ENCODE measurements at regions not wholly inside any gene's neighbourhood (a gene's known extent, or its start where the extent isn't known, plus 50 kb on each side); places are given as distances from the start of the nearest gene placed in this dataset.

- POLR2A ChIA-PET, result no interaction called here
- Histone ChIP-seq H3K4me1 (no peaks in the 10 kb centered on the region), H3K4me3 (ENCODE audit: low read depth, low read length) (no peak overlapping the region), H3K36me3 (ENCODE audit: control insufficient read depth, insufficient read depth, low read length) (no peaks in the 10 kb centered on the region), H3K9me3 (no peaks in the 10 kb centered on the region), H3K27me3 (replicated peaks; ENCODE audit: control insufficient read depth, insufficient read depth, low read length) (no peaks in the 10 kb centered on the region)
- no TSS peak for BruUV-seq (replicated peaks)
- no peaks in the 10 kb centered on the region for H3K36me3 Mint-ChIP-seq (ENCODE audit: insufficient read depth, unreplicated experiment)
- no peaks in the 10 kb centered on the region for H3K9me3 Mint-ChIP-seq (ENCODE audit: unreplicated experiment)
- no peaks in the 10 kb centered on the region for H3K4me1 Mint-ChIP-seq (ENCODE audit: low read depth, unreplicated experiment)
- CTCF ChIA-PET, result no interaction called here
- intact Hi-C loops (cut with micrococcal nuclease; ENCODE audit: unreplicated experiment), result no loop called here
- H3K27ac Mint-ChIP-seq (ENCODE audit: unreplicated experiment), result no peak overlapping the region
- H3K4me3 Mint-ChIP-seq (ENCODE audit: unreplicated experiment), result no peak overlapping the region
- no peak for DNase-seq
- TF ChIP-seq CTCF (IDR thresholded peaks at IDR 0.05; ENCODE audit: insufficient read depth in 1 of 2, low read depth in 1 of 2, low read length in 1 of 2, severe bottlenecking in 1 of 2, unreplicated experiment in 1 of 2), result no peak
- H3K27me3 Mint-ChIP-seq (ENCODE audit: insufficient read depth, unreplicated experiment), result no peaks in the 10 kb centered on the region
These were observed 765.1 kb downstream of the KCNA4 start for GRCh38 chr11:29251738-29252137.

- Mint-ChIP-seq H3K4me3 (ENCODE audit: unreplicated experiment) (no peak overlapping the region), H3K36me3 (ENCODE audit: insufficient read depth, unreplicated experiment) (no peaks in the 10 kb centered on the region), H3K4me1 (ENCODE audit: low read depth, unreplicated experiment) (no peaks in the 10 kb centered on the region), H3K27me3 (ENCODE audit: insufficient read depth, unreplicated experiment) (no peaks in the 10 kb centered on the region), H3K9me3 (ENCODE audit: unreplicated experiment) (no peaks in the 10 kb centered on the region), H3K27ac (ENCODE audit: unreplicated experiment) (no peak overlapping the region)
- intact Hi-C loops (cut with micrococcal nuclease; ENCODE audit: unreplicated experiment), result no loop called here
- no TSS peak for BruUV-seq (replicated peaks)
- Histone ChIP-seq H3K9me3 (no peaks in the 10 kb centered on the region), H3K27me3 (replicated peaks; ENCODE audit: control insufficient read depth, insufficient read depth, low read length) (no peaks in the 10 kb centered on the region), H3K4me1 (no peaks in the 10 kb centered on the region), H3K36me3 (ENCODE audit: control insufficient read depth, insufficient read depth, low read length) (no peaks in the 10 kb centered on the region), H3K4me3 (ENCODE audit: low read depth, low read length) (no peak overlapping the region)
- DNase-seq, result no peak
- ChIA-PET POLR2A (no interaction called here), CTCF (no interaction called here)
- no peak for TF ChIP-seq CTCF (IDR thresholded peaks at IDR 0.05; ENCODE audit: insufficient read depth in 1 of 2, low read depth in 1 of 2, low read length in 1 of 2, severe bottlenecking in 1 of 2, unreplicated experiment in 1 of 2)
These were observed 767.1 kb downstream of the KCNA4 start for GRCh38 chr11:29249713-29250112.

GRCh38 chr11:29244355-29244754, 772.5 kb downstream of the KCNA4 start:
- H3K4me1 Mint-ChIP-seq (ENCODE audit: low read depth, unreplicated experiment), result no peaks in the 10 kb centered on the region
- BruUV-seq (replicated peaks), result no TSS peak
- intact Hi-C loops (cut with micrococcal nuclease; ENCODE audit: unreplicated experiment), result no loop called here
- no peak overlapping the region for H3K27ac Mint-ChIP-seq (ENCODE audit: unreplicated experiment)
- no peaks in the 10 kb centered on the region for H3K36me3 Mint-ChIP-seq (ENCODE audit: insufficient read depth, unreplicated experiment)
- no peak for DNase-seq
- Histone ChIP-seq H3K4me1 (no peaks in the 10 kb centered on the region), H3K4me3 (ENCODE audit: low read depth, low read length) (no peak overlapping the region), H3K36me3 (ENCODE audit: control insufficient read depth, insufficient read depth, low read length) (no peaks in the 10 kb centered on the region), H3K27me3 (replicated peaks; ENCODE audit: control insufficient read depth, insufficient read depth, low read length) (no peaks in the 10 kb centered on the region), H3K9me3 (no peaks in the 10 kb centered on the region)
- H3K9me3 Mint-ChIP-seq (ENCODE audit: unreplicated experiment), result peaks cover 10% of the 10 kb centered on the region
- no peaks in the 10 kb centered on the region for H3K27me3 Mint-ChIP-seq (ENCODE audit: insufficient read depth, unreplicated experiment)
- TF ChIP-seq CTCF (IDR thresholded peaks at IDR 0.05; ENCODE audit: insufficient read depth in 1 of 2, low read depth in 1 of 2, low read length in 1 of 2, severe bottlenecking in 1 of 2, unreplicated experiment in 1 of 2), result no peak
- H3K4me3 Mint-ChIP-seq (ENCODE audit: unreplicated experiment), result no peak overlapping the region
- CTCF ChIA-PET, result no interaction called here
- POLR2A ChIA-PET, result no interaction called here

Data from Caco-2 (cell line).